ENCODE measurements at regions not wholly inside any gene's neighbourhood (a gene's known extent, or its start where the extent isn't known, plus 50 kb on each side); places are given as distances from the start of the nearest gene placed in this dataset.

- Histone ChIP-seq H3K36me3 (no peaks in the 10 kb centered on the region), H3K9me3 (no peaks in the 10 kb centered on the region), H3K27ac (no peak overlapping the region), H3K4me3 (no peak overlapping the region), H3K4me1 (peaks cover 0 to 8% (median 4%) of the 10 kb centered on the region in 4 donors), H3K27me3 (no peaks in the 10 kb centered on the region)
- DNase-seq: no peak
- intact Hi-C loops (cut with DNase I; ENCODE audit: low total_unique reads): no loop called here
- TF ChIP-seq CTCF (IDR thresholded peaks at IDR 0.05): no peak
Observed at GRCh38 chr3:31288641-31289100, 244.1 kb upstream of the STT3B start.

- H3K27me3 ChIP-seq: no peaks in the 10 kb centered on the region
- H3K9me3 ChIP-seq: no peaks in the 10 kb centered on the region
- no peak overlapping the region for H3K4me3 ChIP-seq
- intact Hi-C loops (cut with DNase I; ENCODE audit: low total_unique reads): no loop called here
- DNase-seq: no peak
- H3K36me3 ChIP-seq: no peaks in the 10 kb centered on the region
- TF ChIP-seq CTCF (IDR thresholded peaks at IDR 0.05): no peak
- H3K27ac ChIP-seq: no peak overlapping the region
- H3K4me1 ChIP-seq: peaks cover 0 to 8% (median 4%) of the 10 kb centered on the region in 4 donors
Observed at GRCh38 chr3:31289584-31289983, 243.1 kb upstream of the STT3B start.

- no peak for TF ChIP-seq CTCF (IDR thresholded peaks at IDR 0.05)
- H3K27ac ChIP-seq: no peak overlapping the region
- DNase-seq: no peak
- no peaks in the 10 kb centered on the region for H3K27me3 ChIP-seq
- intact Hi-C loops (cut with DNase I; ENCODE audit: low total_unique reads): no loop called here
- H3K36me3 ChIP-seq: no peaks in the 10 kb centered on the region
- H3K4me3 ChIP-seq: no peak overlapping the region
- H3K4me1 ChIP-seq: peaks cover 0 to 8% (median 4%) of the 10 kb centered on the region in 4 donors
- no peaks in the 10 kb centered on the region for H3K9me3 ChIP-seq
Observed at GRCh38 chr3:31290046-31290445, 242.7 kb upstream of the STT3B start.

- no peaks in the 10 kb centered on the region for H3K27me3 ChIP-seq
- H3K4me1 ChIP-seq: peaks cover 0 to 8% (median 4%) of the 10 kb centered on the region in 4 donors
- H3K4me3 ChIP-seq: no peak overlapping the region
- H3K27ac ChIP-seq: no peak overlapping the region
- no peak for DNase-seq
- no peaks in the 10 kb centered on the region for H3K36me3 ChIP-seq
- no peak for TF ChIP-seq CTCF (IDR thresholded peaks at IDR 0.05)
- no peaks in the 10 kb centered on the region for H3K9me3 ChIP-seq
- intact Hi-C loops (cut with DNase I; ENCODE audit: low total_unique reads): no loop called here
Observed at GRCh38 chr3:31291818-31292217, 240.9 kb upstream of the STT3B start.

GRCh38 chr3:31294430-31295149 lies 238.1 kb upstream of the STT3B start:
- TF ChIP-seq CTCF (IDR thresholded peaks at IDR 0.05): no peak
- H3K36me3 ChIP-seq: no peaks in the 10 kb centered on the region
- no peaks in the 10 kb centered on the region for H3K9me3 ChIP-seq
- H3K27ac ChIP-seq: no peak overlapping the region
- H3K4me1 ChIP-seq: peaks cover 0 to 8% (median 1%) of the 10 kb centered on the region in 4 donors
- intact Hi-C loops (cut with DNase I; ENCODE audit: low total_unique reads): no loop called here
- no peaks in the 10 kb centered on the region for H3K27me3 ChIP-seq
- H3K4me3 ChIP-seq: no peak overlapping the region
- no peak for DNase-seq
